Limb (tissue), 2 donors: ENCODE measurements at regions not wholly inside any gene's neighbourhood (a gene's known extent, or its start where the extent isn't known, plus 50 kb on each side); places are given as distances from the start of the nearest gene placed in this dataset.
A peak's percentile ranks its signal among the peaks of the same experiment; 100 is the strongest.

Source experiments
- DNase-seq, 2 donors: peaks; one replicate each; pipeline ENCODE4 v3.0.0-alpha.2; 2016; ENCODE audit errors: extremely low spot score in 2 of 2

- DNase-seq, result no peak
These were observed 338.6 kb upstream of the MMADHC start for GRCh38 chr2:149926149-149926548.

- DNase-seq, result no peak
These were observed 337.1 kb upstream of the MMADHC start for GRCh38 chr2:149924549-149925213.

DNA sequence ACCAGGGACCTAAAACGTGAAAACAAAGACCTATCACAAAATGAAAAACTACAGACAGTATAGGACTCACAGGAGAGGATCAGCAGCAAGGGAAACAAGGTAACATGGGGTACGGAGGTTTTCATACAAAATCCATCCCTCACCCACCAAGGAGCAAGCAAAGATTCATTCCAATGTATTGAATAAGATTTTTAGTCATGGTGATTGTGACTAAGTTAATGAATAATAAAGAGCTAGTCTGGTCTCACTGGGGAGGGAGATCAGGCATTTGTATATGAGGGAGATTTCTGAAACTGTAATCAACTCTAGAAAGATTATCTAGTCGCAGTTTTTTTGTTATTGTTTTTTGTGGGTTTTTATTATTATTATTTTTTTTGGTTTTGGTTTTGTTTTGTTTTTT, 336.5 kb upstream of the MMADHC start:
- no peak for DNase-seq

GRCh38 chr2:149921911-149922616, 334.5 kb upstream of the MMADHC start:
- no peak for DNase-seq

GRCh38 chr2:149920389-149920788, 332.8 kb upstream of the MMADHC start:
- DNase-seq, result no peak

DNA sequence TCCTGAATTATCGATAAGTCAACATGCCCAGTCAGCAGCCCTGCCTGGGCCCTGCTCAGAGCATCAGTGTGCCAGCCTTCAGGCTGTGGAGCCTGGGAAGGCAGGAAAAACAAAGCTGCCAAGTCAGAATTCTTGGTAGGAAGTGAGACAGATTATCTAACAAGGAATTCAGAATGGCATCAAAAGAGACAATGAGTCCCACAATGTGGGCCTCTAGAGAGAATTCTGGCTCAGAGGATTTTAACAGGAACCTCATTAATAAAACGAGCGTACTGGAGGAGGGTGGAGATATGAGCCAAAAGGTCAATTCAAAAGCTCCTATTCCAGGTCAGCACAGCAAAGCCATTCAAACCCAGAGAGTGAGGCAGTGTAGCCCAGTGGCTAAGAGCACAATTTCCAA, 327.6 kb upstream of the MMADHC start:
- DNase-seq, result no peak

DNA sequence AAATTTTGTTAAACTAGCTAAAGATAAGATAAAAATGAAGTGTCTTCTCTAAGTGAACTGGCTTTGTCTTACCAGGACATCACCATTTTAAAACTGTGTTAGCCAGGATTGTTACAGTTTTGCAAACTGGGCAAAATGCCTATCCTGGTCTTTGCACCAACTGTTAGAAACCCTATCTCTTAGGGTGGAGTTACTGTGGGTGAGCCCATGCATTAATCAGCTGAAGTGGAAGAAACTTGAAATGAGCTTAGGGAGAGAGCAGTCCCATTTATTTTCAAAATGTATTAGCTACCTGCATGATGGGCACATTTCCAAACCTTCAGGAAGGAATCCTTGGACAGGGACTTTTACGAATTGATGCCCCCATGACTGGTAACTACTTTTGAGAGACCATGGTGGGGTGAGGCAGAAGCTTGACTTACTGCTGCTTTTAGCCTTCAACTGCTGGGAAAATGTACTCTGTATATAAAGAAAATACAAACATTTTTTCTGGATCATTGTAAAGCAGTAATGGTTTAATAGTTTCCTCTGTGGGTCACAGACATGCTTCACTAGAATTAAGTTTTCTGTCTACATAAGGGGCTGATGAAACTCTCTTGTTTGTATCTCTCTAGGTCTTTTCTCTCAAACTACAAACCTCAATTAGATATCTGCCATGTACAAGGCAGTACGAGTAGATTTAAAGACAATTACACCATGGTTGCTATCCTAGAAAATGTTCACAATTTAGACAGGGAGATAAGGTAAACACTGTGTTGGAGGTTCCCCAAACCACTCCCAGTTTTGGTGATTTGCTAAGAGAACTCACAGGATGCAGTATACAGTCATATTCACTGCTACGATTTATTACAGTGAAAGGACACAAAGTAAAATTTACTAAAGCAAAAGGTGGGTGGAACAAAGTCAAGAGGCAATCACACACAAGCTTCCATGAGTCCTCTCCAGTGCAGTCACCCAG, 321.4 kb upstream of the MMADHC start:
- peak in 1 of 2 donors; percentile 42 for DNase-seq

GRCh38 chr2:149906886-149907285, 319.3 kb upstream of the MMADHC start:
- peak in 1 of 2 donors; percentile 18 for DNase-seq

DNA sequence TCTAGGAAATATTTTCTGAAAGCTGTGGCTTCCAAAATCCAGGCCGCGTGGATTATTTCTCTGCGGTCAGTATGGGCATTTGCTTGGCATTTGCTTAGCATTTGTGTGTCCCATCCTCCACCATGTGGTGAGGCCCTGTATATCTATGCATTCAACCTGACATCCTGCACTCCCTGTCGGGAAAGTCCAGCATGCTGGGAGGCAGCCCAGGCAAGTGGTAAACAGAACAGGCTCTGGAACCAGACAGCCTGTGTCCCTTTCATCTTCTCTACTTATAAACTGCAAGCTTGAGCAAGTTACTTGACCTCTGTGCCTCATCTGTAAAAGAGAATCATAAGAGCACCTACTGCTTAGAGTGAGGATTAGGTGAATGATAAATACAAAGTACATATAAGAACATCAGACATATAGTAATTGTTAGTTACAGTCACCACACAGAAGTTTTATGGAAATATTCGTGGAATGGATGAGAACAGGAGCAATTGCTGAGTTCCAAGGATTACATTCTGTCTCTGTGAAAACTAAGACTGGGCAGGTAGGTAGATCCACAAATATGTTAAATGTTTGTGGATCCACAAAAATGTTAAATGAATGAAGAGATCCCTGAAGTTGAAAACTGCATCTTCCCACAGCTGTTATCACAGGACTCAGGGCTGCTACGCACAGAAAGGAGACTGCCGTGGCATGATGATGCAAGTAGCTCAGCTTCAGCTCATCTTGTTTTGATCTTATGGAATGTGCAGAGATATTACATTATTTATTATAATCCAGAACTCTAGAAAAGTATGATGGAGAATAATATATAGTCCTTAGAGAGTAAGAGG, 317.0 kb upstream of the MMADHC start:
- DNase-seq, result no peak

DNA sequence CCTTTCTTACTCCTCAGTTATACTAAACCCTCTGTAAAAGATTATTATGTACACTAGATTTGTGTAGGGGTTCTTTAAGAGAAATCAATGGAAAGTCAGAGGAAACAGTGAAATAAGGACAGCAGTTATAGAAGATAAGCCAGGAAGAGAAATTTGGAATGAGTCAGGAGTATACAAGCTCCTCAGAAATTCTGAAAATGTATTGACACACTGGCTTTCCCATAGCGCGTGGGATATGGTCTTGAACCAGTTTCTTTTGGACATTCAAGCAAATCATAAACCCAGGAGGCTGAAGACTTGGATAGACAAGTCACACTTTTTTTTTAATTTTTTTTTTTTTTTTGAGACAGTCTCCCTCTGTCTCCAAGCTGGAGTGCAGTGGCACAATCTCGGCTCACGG, 316.1 kb upstream of the MMADHC start:
- no peak for DNase-seq

GRCh38 chr2:149902081-149902480, 314.5 kb upstream of the MMADHC start:
- DNase-seq, result no peak

DNA sequence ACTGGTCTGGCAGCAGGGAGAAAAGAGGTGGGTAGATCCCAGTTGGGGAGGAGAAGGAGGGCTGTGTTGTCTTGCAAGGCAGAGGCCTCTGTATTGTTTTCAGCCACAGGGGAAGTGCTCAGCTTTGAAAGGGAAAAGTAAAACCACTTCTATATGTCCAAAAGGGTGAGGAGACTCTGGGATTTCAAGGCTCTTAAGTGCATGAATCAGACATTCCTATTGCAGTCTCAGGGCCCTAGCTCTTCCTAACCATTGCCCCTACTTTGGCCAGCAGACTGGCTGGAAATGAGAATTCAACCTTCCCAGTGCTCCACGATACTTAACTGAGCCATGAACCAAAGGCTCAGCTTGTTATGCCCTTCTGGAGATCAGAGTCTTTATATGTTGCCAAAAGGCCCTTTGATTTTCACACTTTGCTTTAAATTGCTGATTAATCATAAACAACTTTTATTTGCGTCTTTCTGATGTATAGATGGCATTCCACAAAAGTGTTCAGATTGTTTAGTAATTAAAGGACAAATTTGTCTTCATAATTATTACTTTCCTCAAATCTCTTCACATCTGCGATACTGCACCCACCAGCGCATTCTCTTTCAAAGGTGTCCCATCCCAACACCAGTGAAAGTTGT, 313.8 kb upstream of the MMADHC start:
- DNase-seq, result no peak

DNA sequence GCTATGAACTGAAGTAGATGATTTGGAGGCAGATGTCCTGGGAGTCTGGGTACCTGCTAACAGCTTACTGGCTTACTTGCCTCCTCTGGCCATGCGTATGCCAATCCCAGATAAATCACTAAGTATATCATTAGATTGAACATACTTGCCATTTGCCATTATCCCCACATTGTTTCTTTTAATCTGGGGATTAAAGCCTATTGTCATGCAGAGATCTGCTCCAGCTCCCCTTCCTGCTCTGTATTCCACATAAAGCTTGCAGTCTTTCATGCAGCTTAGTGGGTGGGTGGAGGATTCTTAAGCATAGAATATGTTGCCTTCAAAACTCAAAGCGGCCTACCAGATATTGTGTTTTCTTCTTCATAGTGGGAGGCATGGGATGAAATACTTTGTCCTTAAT, 311.8 kb upstream of the MMADHC start:
- DNase-seq, result no peak

DNA sequence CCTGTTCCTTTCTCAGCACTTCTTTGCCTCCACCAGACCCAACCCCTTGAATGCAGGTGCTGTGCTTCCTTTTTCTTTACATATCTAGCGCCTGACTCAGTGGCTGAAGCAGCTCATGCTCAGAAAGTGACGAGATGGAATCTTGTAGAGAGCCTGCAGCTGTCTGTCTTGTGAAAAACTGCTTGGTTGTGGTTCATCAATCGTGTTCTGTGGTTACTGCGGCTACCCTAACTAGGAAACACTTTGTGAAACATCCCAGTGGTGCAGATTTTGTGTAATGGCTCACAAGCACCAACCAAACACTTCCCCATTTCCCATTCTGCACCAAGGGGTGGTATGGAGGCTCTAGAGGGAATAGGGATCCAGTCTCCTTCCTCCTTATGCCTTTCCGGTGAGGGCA, 307.2 kb upstream of the MMADHC start:
- DNase-seq, result no peak

GRCh38 chr2:149894226-149894625, 306.7 kb upstream of the MMADHC start:
- DNase-seq, result no peak

DNA sequence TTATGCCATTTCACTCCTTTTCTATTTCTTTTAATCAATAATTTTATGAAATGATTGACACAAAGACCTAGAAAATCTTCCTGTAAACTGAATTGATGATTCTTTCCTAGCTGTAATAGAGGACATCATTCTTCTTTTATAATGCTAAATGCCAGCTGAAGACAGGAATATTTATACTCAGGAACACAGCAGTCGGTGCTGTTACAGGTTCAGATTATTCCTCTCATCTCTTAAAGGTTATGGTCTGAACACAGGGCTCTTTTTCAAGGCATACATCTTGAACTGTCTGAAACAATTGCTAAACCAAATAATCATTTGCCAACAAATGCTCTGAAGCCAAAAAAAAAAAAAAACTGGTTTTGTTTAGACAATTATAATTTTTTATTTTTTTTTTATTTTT, 305.0 kb upstream of the MMADHC start:
- no peak for DNase-seq

DNA sequence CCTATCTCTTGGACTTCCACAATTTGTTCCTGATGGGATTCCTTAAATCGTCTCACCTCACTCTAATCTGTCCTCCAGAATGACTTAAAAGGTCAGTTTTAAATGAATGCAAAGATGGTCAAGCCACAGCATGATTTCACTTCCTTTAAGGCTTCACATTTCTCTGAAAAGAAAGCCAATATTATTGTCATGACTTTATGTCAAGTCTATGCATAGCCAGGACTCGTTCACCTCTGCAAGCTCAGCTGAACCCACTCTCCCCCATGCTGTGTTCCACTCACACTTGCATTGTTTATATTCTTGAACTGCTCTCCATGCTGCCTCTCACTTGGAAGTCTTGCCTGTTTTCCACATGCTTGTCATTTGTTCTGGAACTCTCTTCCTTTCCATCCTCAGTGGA, 298.4 kb upstream of the MMADHC start:
- DNase-seq, result no peak

GRCh38 chr2:149885468-149885867, 297.9 kb upstream of the MMADHC start:
- DNase-seq, result no peak

DNA sequence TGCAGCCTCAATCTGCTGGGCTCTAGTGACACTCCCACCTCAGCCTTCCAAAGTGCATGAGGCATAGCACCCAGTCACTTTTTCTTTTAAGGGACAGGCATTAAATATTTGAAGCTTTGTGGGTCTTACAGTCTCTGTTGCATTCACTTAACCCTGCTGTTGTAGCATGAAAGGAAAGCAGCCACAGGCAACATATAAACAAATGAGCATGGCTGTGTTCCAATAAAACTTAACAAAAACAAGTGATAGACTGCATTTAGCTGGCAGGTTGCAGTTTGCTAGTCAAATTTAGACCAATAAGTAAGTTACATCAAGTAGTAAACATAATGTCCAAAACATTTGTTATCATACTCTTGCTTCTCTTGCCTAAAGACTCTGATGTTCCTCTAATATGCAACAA, 297.3 kb upstream of the MMADHC start:
- no peak for DNase-seq

GRCh38 chr2:149877913-149878312, 290.3 kb upstream of the MMADHC start:
- no peak for DNase-seq

DNA sequence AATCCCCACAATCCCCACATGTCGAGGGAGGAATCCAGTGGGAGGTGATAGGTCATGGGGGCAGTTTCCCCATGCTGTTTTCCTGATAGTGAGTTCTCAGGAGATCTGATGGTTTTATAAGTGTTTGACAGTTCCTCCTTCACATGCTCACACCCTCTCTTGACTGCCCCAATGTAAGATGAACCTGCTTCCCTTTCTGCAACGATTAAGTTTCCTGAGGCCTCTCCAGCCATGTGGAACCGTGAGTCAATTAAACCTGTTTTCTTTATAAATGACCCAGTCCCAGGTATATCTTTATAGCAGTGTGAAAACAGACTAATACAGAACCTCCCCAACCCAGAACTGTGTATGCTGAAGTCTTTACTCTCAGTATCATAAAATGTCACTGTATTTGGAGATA, 289.5 kb upstream of the MMADHC start:
- DNase-seq, result no peak
